Peyer's patch (tissue), 4 donors: ENCODE measurements at regions not wholly inside any gene's neighbourhood (a gene's known extent, or its start where the extent isn't known, plus 50 kb on each side); places are given as distances from the start of the nearest gene placed in this dataset.

Experiments
- POLR2A ChIP-seq, 2 donors: fragments of 450-650 bp; IDR thresholded peaks; one replicate each; pipeline ENCODE4 v1.5.1; 2017; ENCODE audit warnings: antibody characterized with exemption in 2 of 2, mild to moderate bottlenecking in 2 of 2, moderate library complexity in 2 of 2
- TF ChIP-seq, protein P1 (sequence below), 6 experiments: fragments of 450-650 bp in 4 of 6; fragments of 200-600 bp in 2 of 6; sonication (generic) in 1 of 6; IDR thresholded peaks; one replicate each; pipeline ENCODE4 v1.5.1; 2017 to 2019; ENCODE audit warnings: antibody characterized with exemption in 6 of 6, mild to moderate bottlenecking in 3 of 6, moderate library complexity in 1 of 6

DNA sequence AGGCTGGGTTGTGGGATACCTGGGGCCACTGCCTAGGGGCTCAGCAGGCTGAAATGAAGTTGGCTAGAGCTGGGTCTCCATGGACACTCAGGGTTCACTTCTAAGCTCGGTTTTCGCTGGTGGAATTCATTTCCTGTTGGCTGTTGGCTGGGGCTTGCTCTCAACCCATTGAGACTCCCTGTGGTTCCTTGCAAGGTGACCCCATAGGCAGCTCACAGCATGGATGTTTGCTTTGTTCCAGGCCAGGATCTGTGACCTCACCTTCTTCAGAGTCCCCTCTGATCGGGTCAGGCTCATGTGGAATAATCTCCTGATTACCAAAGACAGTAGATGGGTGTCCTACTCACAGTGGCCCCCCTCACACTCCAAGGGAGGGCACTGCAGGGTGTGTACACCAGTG, 229.3 kb downstream of the QKI start:
- TF ChIP-seq, protein P1, sequence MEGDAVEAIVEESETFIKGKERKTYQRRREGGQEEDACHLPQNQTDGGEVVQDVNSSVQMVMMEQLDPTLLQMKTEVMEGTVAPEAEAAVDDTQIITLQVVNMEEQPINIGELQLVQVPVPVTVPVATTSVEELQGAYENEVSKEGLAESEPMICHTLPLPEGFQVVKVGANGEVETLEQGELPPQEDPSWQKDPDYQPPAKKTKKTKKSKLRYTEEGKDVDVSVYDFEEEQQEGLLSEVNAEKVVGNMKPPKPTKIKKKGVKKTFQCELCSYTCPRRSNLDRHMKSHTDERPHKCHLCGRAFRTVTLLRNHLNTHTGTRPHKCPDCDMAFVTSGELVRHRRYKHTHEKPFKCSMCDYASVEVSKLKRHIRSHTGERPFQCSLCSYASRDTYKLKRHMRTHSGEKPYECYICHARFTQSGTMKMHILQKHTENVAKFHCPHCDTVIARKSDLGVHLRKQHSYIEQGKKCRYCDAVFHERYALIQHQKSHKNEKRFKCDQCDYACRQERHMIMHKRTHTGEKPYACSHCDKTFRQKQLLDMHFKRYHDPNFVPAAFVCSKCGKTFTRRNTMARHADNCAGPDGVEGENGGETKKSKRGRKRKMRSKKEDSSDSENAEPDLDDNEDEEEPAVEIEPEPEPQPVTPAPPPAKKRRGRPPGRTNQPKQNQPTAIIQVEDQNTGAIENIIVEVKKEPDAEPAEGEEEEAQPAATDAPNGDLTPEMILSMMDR (IDR thresholded peaks at IDR 0.05) = no peak
- no peak for TF ChIP-seq POLR2A (IDR thresholded peaks at IDR 0.05)
